GM12874 (cell line): ENCODE measurements at regions not wholly inside any gene's neighbourhood (a gene's known extent, or its start where the extent isn't known, plus 50 kb on each side); places are given as distances from the start of the nearest gene placed in this dataset.

ENCODE experiments used
- CTCF ChIP-seq: IDR thresholded peaks from 2 replicates; pipeline ENCODE4 v1.5.1; 2011; ENCODE audit warnings: low read depth, mild to moderate bottlenecking, control low read depth, low read length, moderate library complexity; ENCODE audit not compliant: insufficient read depth

- no peak for TF ChIP-seq CTCF
These were observed 238.3 kb upstream of the NFE2L3 start for GRCh38 chr7:25913598-25914224.

- no peak for TF ChIP-seq CTCF
These were observed 233.3 kb upstream of the NFE2L3 start for GRCh38 chr7:25918731-25919130.

- no peak for TF ChIP-seq CTCF
These were observed 229.7 kb upstream of the NFE2L3 start for GRCh38 chr7:25922296-25922695.

GRCh38 chr7:25923741-25924460 lies 228.1 kb upstream of the NFE2L3 start:
- TF ChIP-seq CTCF, result no peak

GRCh38 chr7:25926009-25926408 lies 226.0 kb upstream of the NFE2L3 start:
- TF ChIP-seq CTCF, result no peak

GRCh38 chr7:25926451-25926850 lies 225.5 kb upstream of the NFE2L3 start:
- no peak for TF ChIP-seq CTCF

GRCh38 chr7:25926891-25927625 lies 224.9 kb upstream of the NFE2L3 start:
- TF ChIP-seq CTCF, result no peak
